ENCODE measurements at regions not wholly inside any gene's neighbourhood (a gene's known extent, or its start where the extent isn't known, plus 50 kb on each side); places are given as distances from the start of the nearest gene placed in this dataset.

GRCh38 chr6:163943607-163944385 is 529.3 kb downstream of the QKI start:
- H3K27me3 ChIP-seq (replicated peaks; ENCODE audit: control insufficient read depth, insufficient read depth, low read length), result no peaks in the 10 kb centered on the region
- H3K36me3 ChIP-seq (ENCODE audit: control insufficient read depth, insufficient read depth, low read length), result no peaks in the 10 kb centered on the region
- H3K4me3 ChIP-seq (replicated peaks; ENCODE audit: low read depth, low read length), result no peak overlapping the region
- no peak for DNase-seq (ENCODE audit: extremely low read depth, insufficient read length)
- TF ChIP-seq, protein P1, sequence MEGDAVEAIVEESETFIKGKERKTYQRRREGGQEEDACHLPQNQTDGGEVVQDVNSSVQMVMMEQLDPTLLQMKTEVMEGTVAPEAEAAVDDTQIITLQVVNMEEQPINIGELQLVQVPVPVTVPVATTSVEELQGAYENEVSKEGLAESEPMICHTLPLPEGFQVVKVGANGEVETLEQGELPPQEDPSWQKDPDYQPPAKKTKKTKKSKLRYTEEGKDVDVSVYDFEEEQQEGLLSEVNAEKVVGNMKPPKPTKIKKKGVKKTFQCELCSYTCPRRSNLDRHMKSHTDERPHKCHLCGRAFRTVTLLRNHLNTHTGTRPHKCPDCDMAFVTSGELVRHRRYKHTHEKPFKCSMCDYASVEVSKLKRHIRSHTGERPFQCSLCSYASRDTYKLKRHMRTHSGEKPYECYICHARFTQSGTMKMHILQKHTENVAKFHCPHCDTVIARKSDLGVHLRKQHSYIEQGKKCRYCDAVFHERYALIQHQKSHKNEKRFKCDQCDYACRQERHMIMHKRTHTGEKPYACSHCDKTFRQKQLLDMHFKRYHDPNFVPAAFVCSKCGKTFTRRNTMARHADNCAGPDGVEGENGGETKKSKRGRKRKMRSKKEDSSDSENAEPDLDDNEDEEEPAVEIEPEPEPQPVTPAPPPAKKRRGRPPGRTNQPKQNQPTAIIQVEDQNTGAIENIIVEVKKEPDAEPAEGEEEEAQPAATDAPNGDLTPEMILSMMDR (IDR thresholded peaks at IDR 0.05; ENCODE audit: insufficient read depth, low read length, poor library complexity, severe bottlenecking), result no peak

GRCh38 chr6:163942790-163943189 is 528.3 kb downstream of the QKI start:
- TF ChIP-seq, protein P1 (IDR thresholded peaks at IDR 0.05; ENCODE audit: insufficient read depth, low read length, poor library complexity, severe bottlenecking), result no peak
- Histone ChIP-seq H3K27me3 (replicated peaks; ENCODE audit: control insufficient read depth, insufficient read depth, low read length) (no peaks in the 10 kb centered on the region), H3K4me3 (replicated peaks; ENCODE audit: low read depth, low read length) (no peak overlapping the region), H3K36me3 (ENCODE audit: control insufficient read depth, insufficient read depth, low read length) (no peaks in the 10 kb centered on the region)
- DNase-seq (ENCODE audit: extremely low read depth, insufficient read length), result no peak

DNA sequence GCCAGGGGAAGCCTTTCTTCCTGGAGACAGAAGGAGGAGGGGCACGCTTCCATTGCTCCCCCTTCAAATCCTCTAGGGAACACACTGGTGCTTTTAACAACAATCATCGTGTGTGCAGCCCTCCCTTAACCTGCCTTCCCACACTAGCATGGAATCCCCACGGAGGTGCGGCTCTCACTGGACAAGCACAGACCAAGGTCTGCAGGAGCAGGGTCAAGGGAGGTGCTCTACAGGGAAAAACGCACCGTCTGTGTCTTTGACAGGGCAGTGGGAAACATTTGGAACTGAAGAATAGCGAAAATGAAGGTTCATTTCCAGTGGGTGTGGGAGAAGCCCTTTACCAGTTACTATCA is 527.1 kb downstream of the QKI start:
- Histone ChIP-seq H3K27me3 (replicated peaks; ENCODE audit: control insufficient read depth, insufficient read depth, low read length) (no peaks in the 10 kb centered on the region), H3K36me3 (ENCODE audit: control insufficient read depth, insufficient read depth, low read length) (no peaks in the 10 kb centered on the region), H3K4me3 (replicated peaks; ENCODE audit: low read depth, low read length) (no peak overlapping the region)
- TF ChIP-seq, protein P1 (IDR thresholded peaks at IDR 0.05; ENCODE audit: insufficient read depth, low read length, poor library complexity, severe bottlenecking), result no peak
- no peak for DNase-seq (ENCODE audit: extremely low read depth, insufficient read length)

DNA sequence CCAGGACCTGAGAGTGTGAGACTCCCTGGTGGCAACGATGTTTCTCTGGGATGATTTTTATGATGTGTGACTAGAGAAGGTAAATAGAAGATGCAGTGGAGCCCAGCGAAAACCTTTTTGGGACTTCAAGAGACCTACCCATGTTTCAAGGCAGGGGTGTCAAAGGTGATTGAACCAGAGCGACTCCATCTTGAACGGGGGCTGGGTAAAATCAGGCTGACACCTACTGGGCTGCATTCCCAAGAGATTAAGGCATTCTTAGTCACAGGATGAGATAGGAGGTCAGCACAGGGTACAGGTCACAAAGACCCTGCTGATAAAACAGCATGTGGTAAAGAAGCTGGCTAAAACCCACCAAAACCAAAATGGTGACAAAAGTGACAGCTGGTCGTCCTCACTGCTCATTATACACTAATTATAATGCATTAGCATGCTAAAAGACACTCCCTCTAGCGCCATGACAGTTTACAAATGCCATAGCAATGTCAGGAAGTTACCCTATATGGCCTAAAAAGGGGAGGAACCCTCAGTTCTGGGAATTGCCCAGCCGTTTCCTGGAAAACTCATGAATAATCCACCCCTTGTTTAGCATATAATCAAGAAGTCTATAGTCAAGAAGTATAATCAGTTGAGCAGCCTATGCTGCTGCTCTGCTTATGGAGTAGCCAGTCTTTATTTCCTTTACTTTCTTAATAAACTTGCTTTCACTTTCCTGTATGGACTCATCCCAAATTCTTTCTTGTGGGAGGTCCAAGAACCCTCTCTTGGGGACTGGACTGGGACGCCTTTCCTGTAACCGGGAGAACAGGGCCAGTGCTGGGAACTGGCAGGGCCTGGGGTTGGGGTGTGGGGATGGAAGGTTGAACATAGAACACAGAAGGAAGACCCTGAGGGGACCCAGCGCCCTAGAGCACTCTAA is 526.4 kb downstream of the QKI start:
- Histone ChIP-seq H3K27me3 (replicated peaks; ENCODE audit: control insufficient read depth, insufficient read depth, low read length) (no peaks in the 10 kb centered on the region), H3K4me3 (replicated peaks; ENCODE audit: low read depth, low read length) (no peak overlapping the region), H3K36me3 (ENCODE audit: control insufficient read depth, insufficient read depth, low read length) (no peaks in the 10 kb centered on the region)
- no peak for DNase-seq (ENCODE audit: extremely low read depth, insufficient read length)
- TF ChIP-seq, protein P1 (IDR thresholded peaks at IDR 0.05; ENCODE audit: insufficient read depth, low read length, poor library complexity, severe bottlenecking), result no peak

- no peaks in the 10 kb centered on the region for H3K36me3 ChIP-seq (ENCODE audit: control insufficient read depth, insufficient read depth, low read length)
- no peak overlapping the region for H3K4me3 ChIP-seq (replicated peaks; ENCODE audit: low read depth, low read length)
- no peaks in the 10 kb centered on the region for H3K27me3 ChIP-seq (replicated peaks; ENCODE audit: control insufficient read depth, insufficient read depth, low read length)
- DNase-seq (ENCODE audit: extremely low read depth, insufficient read length), result no peak
- TF ChIP-seq, protein P1 (IDR thresholded peaks at IDR 0.05; ENCODE audit: insufficient read depth, low read length, poor library complexity, severe bottlenecking), result no peak
Observed at GRCh38 chr6:163937071-163937470, 522.6 kb downstream of the QKI start.

All from GM06990 (cell line).